COR-L47 (cell line): ENCODE measurements at regions not wholly inside any gene's neighbourhood (a gene's known extent, or its start where the extent isn't known, plus 50 kb on each side); places are given as distances from the start of the nearest gene placed in this dataset.
"Not testable (repeated sequence)": the region's sequence is repeated elsewhere in the genome, so short reads cannot be mapped to it uniquely, and the experiment has no call there.

ENCODE experiments used
- DNase-seq: peaks from one replicate; lab custom pipeline; 2025; lab: John Stamatoyannopoulos, UW

- no peak for DNase-seq
Observed at GRCh38 chr4:25474690-25475089, 97.6 kb downstream of the ANAPC4 start.

GRCh38 chr4:25477221-25477620, 100.2 kb downstream of the ANAPC4 start:
- no peak for DNase-seq

GRCh38 chr4:25481648-25482047, 104.6 kb downstream of the ANAPC4 start:
- DNase-seq = no peak

GRCh38 chr4:25484243-25484721, 107.2 kb downstream of the ANAPC4 start:
- DNase-seq = peak; percentile 80

- DNase-seq = no peak
Observed at GRCh38 chr4:25485104-25485503, 108.0 kb downstream of the ANAPC4 start.

- DNase-seq = no peak
Observed at GRCh38 chr4:25486171-25486570, 109.1 kb downstream of the ANAPC4 start.

- DNase-seq = no peak
Observed at GRCh38 chr4:25487155-25487554, 110.1 kb downstream of the ANAPC4 start.

GRCh38 chr4:25489253-25489797, 112.3 kb downstream of the ANAPC4 start:
- DNase-seq = no peak

- DNase-seq = no peak
Observed at GRCh38 chr4:25493466-25493865, 116.4 kb downstream of the ANAPC4 start.

GRCh38 chr4:25494166-25494565, 117.1 kb downstream of the ANAPC4 start:
- no peak for DNase-seq

- DNase-seq = peak; percentile 97
Observed at GRCh38 chr4:25500626-25501316, 123.7 kb downstream of the ANAPC4 start.

GRCh38 chr4:25502115-25502514, 125.1 kb downstream of the ANAPC4 start:
- DNase-seq = no peak

- DNase-seq = no peak
Observed at GRCh38 chr4:25503779-25504178, 126.7 kb downstream of the ANAPC4 start.

- DNase-seq = no peak
Observed at GRCh38 chr4:25504932-25505636, 128.0 kb downstream of the ANAPC4 start.

- DNase-seq = no peak
Observed at GRCh38 chr4:25505637-25505991, 128.6 kb downstream of the ANAPC4 start.

- DNase-seq = no peak
Observed at GRCh38 chr4:25506032-25506571, 129.0 kb downstream of the ANAPC4 start.

- no peak for DNase-seq
Observed at GRCh38 chr4:25509646-25510045, 132.6 kb downstream of the ANAPC4 start.

- DNase-seq = not testable (repeated sequence)
Observed at GRCh38 chr4:25511823-25512222, 134.8 kb downstream of the ANAPC4 start.

- DNase-seq = no peak
Observed at GRCh38 chr4:25513814-25514213, 136.8 kb downstream of the ANAPC4 start.

- no peak for DNase-seq
Observed at GRCh38 chr4:25523405-25523804, 132.2 kb upstream of the SLC34A2 start.

- no peak for DNase-seq
Observed at GRCh38 chr4:25524663-25525062, 131.0 kb upstream of the SLC34A2 start.

- DNase-seq = no peak
Observed at GRCh38 chr4:25525896-25526295, 129.8 kb upstream of the SLC34A2 start.

- no peak for DNase-seq
Observed at GRCh38 chr4:25527034-25527433, 128.6 kb upstream of the SLC34A2 start.
